Fibroblast of lung (primary cell): ENCODE measurements at regions not wholly inside any gene's neighbourhood (a gene's known extent, or its start where the extent isn't known, plus 50 kb on each side); places are given as distances from the start of the nearest gene placed in this dataset.

Source experiments
- EZH2 ChIP-seq: IDR thresholded peaks from 2 replicates; pipeline ENCODE4 v1.5.1; 2012; ENCODE audit warnings: low read length, control low read depth, mild to moderate bottlenecking; ENCODE audit errors: missing control alignments
- TF ChIP-seq, protein P1 (sequence below), 2 donors: IDR thresholded peaks in 1 of 2; conservative IDR thresholded peaks in 1 of 2; 1 replicate in 1 of 2; 2 replicates in 1 of 2; pipeline ENCODE4 v1.5.1; 2011 to 2012; ENCODE audit warnings: low read length in 2 of 2, control low read depth in 1 of 2, inconsistent platforms in 1 of 2, low read depth in 1 of 2, mild to moderate bottlenecking in 1 of 2

DNA sequence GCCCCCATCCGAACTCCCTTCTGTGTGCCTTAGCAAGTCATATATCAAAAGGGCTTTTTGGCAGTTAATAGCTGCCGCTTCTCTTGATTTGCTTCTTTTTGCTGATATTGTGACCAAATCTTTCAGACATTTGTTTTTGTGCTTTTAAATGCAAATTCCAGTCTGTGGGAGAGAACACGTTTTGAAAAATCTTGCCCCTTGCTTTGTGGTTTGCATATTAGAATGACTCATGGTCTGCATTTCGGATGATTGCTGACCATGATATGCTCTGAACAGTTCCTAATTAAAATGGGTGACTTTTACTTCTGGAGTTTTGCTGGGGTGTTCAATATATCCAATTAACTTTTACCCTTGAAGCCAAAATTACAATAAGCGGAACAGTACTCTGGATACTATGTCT is 58.2 kb upstream of the ST6GAL2 start:
- TF ChIP-seq, protein P1, sequence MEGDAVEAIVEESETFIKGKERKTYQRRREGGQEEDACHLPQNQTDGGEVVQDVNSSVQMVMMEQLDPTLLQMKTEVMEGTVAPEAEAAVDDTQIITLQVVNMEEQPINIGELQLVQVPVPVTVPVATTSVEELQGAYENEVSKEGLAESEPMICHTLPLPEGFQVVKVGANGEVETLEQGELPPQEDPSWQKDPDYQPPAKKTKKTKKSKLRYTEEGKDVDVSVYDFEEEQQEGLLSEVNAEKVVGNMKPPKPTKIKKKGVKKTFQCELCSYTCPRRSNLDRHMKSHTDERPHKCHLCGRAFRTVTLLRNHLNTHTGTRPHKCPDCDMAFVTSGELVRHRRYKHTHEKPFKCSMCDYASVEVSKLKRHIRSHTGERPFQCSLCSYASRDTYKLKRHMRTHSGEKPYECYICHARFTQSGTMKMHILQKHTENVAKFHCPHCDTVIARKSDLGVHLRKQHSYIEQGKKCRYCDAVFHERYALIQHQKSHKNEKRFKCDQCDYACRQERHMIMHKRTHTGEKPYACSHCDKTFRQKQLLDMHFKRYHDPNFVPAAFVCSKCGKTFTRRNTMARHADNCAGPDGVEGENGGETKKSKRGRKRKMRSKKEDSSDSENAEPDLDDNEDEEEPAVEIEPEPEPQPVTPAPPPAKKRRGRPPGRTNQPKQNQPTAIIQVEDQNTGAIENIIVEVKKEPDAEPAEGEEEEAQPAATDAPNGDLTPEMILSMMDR (conservative IDR thresholded peaks at IDR 0.05 in 1 of 2, IDR thresholded peaks at IDR 0.05 in 1 of 2; ENCODE audit: low read depth in 1 of 2, low read length in 2 of 2) = no peak
- no peak for TF ChIP-seq EZH2
